H1 (cell line): ENCODE measurements at regions not wholly inside any gene's neighbourhood (a gene's known extent, or its start where the extent isn't known, plus 50 kb on each side); places are given as distances from the start of the nearest gene placed in this dataset.

Experiments
- CEBPB ChIP-seq: IDR thresholded peaks from 2 replicates; pipeline ENCODE4 v1.6.1; 2012; ENCODE audit warnings: low read depth, low read length
- POLR2A ChIP-seq, 2 experiments: IDR thresholded peaks; 1 replicate in 1 of 2; 2 replicates in 1 of 2; pipeline ENCODE4 v1.6.1; 2011; ENCODE audit warnings: low read depth in 2 of 2, low read length in 2 of 2, mild to moderate bottlenecking in 2 of 2; ENCODE audit errors: control extremely low read depth in 1 of 2
- TAF1 ChIP-seq: IDR thresholded peaks from 2 replicates; pipeline ENCODE4 v1.6.1; 2011; ENCODE audit warnings: mild to moderate bottlenecking, low read depth, low read length

DNA sequence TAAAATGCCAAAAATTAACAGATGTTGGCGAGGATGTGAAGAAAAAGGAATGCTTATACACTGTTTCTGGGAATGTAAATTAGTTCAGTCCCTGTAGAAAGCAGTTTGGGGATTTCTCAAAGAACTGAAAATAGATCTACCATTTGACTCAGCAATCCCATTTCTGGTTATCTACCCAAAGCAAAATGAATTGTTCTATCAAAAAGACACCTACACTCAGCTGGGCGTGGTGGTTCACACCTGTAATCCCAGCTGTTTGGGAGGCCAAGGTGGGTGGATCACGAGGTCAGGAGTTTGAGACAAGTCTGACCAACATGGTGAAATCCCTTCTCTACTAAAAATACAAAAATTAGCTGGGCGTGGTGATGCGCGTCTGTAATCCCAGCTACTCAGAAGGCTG lies 279.3 kb upstream of the PDE3A start:
- TF ChIP-seq CEBPB, result no peak
- no peak for TF ChIP-seq POLR2A (IDR thresholded peaks at IDR 0.05; ENCODE audit: control extremely low read depth in 1 of 2, low read depth in 2 of 2, low read length in 2 of 2)
- no peak for TF ChIP-seq TAF1
